ENCODE measurements at regions not wholly inside any gene's neighbourhood (a gene's known extent, or its start where the extent isn't known, plus 50 kb on each side); places are given as distances from the start of the nearest gene placed in this dataset.
A peak's percentile ranks its signal among the peaks of the same experiment; 100 is the strongest.

DNA sequence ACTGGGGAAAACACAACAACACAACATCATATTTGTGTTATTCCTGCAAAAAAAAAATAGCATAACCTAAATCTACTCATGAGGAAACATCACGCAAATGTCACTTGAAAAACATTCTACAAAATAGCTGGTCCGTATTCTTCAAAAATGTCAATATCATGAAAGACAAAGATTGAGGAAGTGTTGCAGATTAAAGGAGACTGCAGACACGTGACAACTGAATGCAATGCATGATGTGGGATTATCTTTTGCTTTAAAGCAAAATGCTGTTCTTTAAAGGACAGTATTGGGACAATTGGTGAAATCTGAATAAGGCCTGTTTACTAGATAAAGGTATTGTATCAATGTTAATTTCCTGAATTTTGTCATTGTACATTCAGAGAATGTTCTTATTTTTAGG is 157.7 kb downstream of the SMIM20 start:
- TF ChIP-seq CTCF (IDR thresholded peaks at IDR 0.05; ENCODE audit: unreplicated experiment in 3 of 3): no peak
- Mint-ChIP-seq H3K27me3 (ENCODE audit: low read depth) (no peaks in the 10 kb centered on the region), H3K9me3 (peaks cover 8% of the 10 kb centered on the region), H3K27ac (no peak overlapping the region), H3K36me3 (ENCODE audit: low read depth) (no peaks in the 10 kb centered on the region), H3K4me3 (no peak overlapping the region), H3K4me1 (peaks cover 14% of the 10 kb centered on the region)

DNA sequence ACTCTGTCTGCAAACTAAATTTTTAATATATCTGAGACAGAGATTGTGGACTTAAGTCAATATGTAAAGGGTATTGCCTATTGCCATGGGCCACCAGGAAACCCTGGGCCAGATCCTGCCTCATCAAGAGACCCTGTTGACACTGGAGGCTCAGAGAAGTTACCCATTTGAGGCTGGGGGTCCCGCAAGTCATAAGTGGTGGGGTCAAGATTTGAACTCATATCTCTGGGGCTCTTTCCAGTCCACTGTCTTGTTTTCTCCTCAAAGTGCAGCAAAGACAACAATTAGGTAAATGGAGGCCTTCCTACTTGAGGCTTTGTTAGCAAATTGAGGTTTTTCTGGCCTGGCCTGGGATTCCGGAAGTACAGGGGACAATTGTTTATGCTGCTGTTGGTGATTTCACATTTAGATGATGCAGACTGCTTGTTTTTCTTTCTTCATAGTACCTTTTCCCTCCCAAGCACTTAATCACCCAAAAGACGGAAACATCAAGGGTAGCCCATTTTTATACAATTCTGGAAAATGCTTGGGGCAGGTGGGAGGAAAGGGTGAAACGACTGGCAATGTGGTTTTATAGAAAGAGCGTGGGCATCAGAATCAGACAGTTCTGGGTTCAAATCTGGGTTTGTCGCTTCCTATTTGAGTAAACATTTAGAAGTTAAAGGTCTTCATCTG is 160.0 kb downstream of the SMIM20 start:
- Mint-ChIP-seq H3K27me3 (ENCODE audit: low read depth) (no peaks in the 10 kb centered on the region), H3K27ac (peak overlapping the region in 1 of 3 experiments; percentile 48), H3K9me3 (peaks cover 13% of the 10 kb centered on the region), H3K4me3 (no peak overlapping the region), H3K36me3 (ENCODE audit: low read depth) (no peaks in the 10 kb centered on the region), H3K4me1 (peaks cover 14% of the 10 kb centered on the region)
- no peak for TF ChIP-seq CTCF (IDR thresholded peaks at IDR 0.05; ENCODE audit: unreplicated experiment in 3 of 3)

DNA sequence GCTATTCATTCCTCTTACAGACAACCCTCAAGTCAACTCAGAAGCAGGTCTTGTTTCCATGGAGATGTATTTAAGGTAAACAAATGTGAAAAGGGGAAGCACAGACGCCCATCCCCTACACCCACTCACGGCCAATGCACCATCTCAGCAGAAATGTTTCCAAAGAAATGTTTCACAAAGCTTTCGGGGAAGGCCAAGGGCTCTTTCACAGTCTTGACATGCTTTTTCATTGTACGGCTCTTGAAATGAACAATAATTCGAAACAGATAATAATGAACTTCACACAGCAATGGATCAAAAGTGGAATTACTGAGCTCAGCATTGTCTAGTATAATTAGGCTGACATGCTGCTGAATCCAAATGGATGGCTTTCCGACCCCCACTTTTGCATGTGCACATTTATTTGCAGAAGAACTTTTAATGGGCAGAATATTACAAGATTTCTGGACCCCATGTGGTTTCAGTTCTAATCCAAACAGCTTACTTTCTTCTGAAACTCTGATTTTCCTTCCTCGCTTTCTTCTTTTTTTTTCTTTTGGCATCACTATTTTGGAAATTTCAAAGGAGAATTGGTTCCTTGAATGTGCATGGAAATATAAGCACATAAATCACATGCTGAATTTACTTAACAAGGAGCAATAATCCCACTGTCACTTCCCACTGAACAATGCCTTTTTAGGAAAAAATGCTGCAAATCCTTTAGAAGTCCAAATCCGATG is 160.9 kb downstream of the SMIM20 start:
- no peaks in the 10 kb centered on the region for H3K36me3 Mint-ChIP-seq (ENCODE audit: low read depth)
- H3K4me3 Mint-ChIP-seq: no peak overlapping the region
- H3K4me1 Mint-ChIP-seq: peaks cover 14% of the 10 kb centered on the region
- TF ChIP-seq CTCF (IDR thresholded peaks at IDR 0.05; ENCODE audit: unreplicated experiment in 3 of 3): no peak
- H3K9me3 Mint-ChIP-seq: peaks cover 13% of the 10 kb centered on the region
- peak overlapping the region in 2 of 3 experiments; percentile 33 to 48 for H3K27ac Mint-ChIP-seq
- no peaks in the 10 kb centered on the region for H3K27me3 Mint-ChIP-seq (ENCODE audit: low read depth)

DNA sequence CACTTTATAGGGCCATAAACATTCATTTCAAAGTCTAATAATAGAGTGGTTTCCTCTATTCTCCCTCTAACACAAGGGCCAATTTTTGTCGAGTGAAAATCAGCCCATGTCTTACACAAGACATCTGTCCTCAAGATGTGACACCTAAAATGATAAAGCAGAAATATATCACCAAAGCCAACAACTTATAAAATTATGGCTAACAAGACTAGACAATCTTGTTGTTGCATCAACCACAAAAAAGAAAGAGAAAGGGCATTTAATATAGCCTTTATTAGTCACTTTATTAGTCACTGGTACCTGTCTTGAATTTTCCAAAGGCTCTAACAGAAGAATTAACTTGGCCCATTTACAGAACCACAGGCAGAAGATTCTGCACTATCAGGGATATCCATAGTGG is 161.6 kb downstream of the SMIM20 start:
- H3K4me3 Mint-ChIP-seq: no peak overlapping the region
- H3K9me3 Mint-ChIP-seq: peaks cover 13% of the 10 kb centered on the region
- peak overlapping the region in 2 of 3 experiments; percentile 33 to 48 for H3K27ac Mint-ChIP-seq
- H3K27me3 Mint-ChIP-seq (ENCODE audit: low read depth): no peaks in the 10 kb centered on the region
- no peaks in the 10 kb centered on the region for H3K36me3 Mint-ChIP-seq (ENCODE audit: low read depth)
- peaks cover 14% of the 10 kb centered on the region for H3K4me1 Mint-ChIP-seq
- no peak for TF ChIP-seq CTCF (IDR thresholded peaks at IDR 0.05; ENCODE audit: unreplicated experiment in 3 of 3)

DNA sequence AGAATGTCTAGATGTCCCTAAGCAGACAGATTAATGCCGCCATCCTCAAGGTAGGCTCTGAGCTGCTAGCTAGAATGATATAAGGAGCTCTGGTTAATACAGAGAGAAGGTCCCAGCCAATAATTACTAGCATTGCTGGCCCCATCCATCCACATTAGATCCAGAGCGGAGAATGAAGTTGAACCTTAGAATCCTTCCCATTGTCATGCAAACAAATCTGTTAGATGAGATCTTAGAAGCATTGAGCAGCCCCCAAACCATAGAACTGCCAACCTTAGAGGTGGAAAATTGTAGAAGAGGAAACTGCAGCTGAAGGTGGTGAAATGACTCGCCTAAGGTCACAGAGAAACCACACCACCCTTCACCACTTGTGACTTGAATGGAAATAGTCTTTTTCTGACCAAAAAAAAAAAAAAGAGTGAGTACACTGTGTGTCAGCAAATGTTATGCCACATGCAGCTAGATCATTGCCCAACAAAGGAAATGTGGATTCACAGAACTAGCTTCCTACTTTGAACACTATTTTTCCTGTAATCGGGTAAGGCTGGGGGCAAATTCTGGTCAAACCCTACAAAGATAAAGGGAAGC is 162.1 kb downstream of the SMIM20 start:
- Mint-ChIP-seq H3K4me3 (no peak overlapping the region), H3K9me3 (peaks cover 13% of the 10 kb centered on the region), H3K27me3 (ENCODE audit: low read depth) (no peaks in the 10 kb centered on the region), H3K4me1 (peaks cover 14% of the 10 kb centered on the region), H3K36me3 (ENCODE audit: low read depth) (no peaks in the 10 kb centered on the region), H3K27ac (no peak overlapping the region)
- TF ChIP-seq CTCF (IDR thresholded peaks at IDR 0.05; ENCODE audit: unreplicated experiment in 3 of 3): no peak
